ENCODE measurements at regions not wholly inside any gene's neighbourhood (a gene's known extent, or its start where the extent isn't known, plus 50 kb on each side); places are given as distances from the start of the nearest gene placed in this dataset.

GRCh38 chr1:166354406-166354805 lies 187.6 kb upstream of the FAM78B start:
- TF ChIP-seq POLR2AphosphoS5 (IDR thresholded peaks at IDR 0.05) (no peak), POLR2A (IDR thresholded peaks at IDR 0.05) (no peak), EP300 (IDR thresholded peaks at IDR 0.05) (no peak)
- TF ChIP-seq, protein P1, sequence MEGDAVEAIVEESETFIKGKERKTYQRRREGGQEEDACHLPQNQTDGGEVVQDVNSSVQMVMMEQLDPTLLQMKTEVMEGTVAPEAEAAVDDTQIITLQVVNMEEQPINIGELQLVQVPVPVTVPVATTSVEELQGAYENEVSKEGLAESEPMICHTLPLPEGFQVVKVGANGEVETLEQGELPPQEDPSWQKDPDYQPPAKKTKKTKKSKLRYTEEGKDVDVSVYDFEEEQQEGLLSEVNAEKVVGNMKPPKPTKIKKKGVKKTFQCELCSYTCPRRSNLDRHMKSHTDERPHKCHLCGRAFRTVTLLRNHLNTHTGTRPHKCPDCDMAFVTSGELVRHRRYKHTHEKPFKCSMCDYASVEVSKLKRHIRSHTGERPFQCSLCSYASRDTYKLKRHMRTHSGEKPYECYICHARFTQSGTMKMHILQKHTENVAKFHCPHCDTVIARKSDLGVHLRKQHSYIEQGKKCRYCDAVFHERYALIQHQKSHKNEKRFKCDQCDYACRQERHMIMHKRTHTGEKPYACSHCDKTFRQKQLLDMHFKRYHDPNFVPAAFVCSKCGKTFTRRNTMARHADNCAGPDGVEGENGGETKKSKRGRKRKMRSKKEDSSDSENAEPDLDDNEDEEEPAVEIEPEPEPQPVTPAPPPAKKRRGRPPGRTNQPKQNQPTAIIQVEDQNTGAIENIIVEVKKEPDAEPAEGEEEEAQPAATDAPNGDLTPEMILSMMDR (IDR thresholded peaks at IDR 0.05): no peak
